PC-9 (cell line): ENCODE measurements at regions not wholly inside any gene's neighbourhood (a gene's known extent, or its start where the extent isn't known, plus 50 kb on each side); places are given as distances from the start of the nearest gene placed in this dataset.

Experiments used
- BruUV-seq: library from RNA; stranded (reverse); fragments of 400-500 nt; replicated peaks from 2 replicates; lab custom pipeline; 2021; lab: Mats Ljungman, UMichigan
- CTCF ChIA-PET: fragments of 300-600 bp; sonication (Branson Sonifier 250); formaldehyde crosslinking; loops from one replicate; lab custom pipeline; 2022; ENCODE audit warnings: antibody characterized with exemption; lab: Charles Lee
- POLR2A ChIA-PET: fragments of 300-600 bp; sonication (Branson Sonifier 250); formaldehyde crosslinking; loops from one replicate; lab custom pipeline; 2022; ENCODE audit warnings: antibody characterized with exemption; ENCODE audit not compliant: unreplicated experiment; lab: Charles Lee
- DNase-seq, 2 experiments: peaks; one replicate each; pipeline versions ENCODE4 v3.0.0 to v3.0.0-alpha.2; 2015 to 2022; ENCODE audit warnings: mixed read lengths in 1 of 2
- H2AFZ ChIP-seq: fragments of 200-600 bp; sonication (generic); 2 replicates; pipeline ENCODE4 v1.8.1; 2017; ENCODE audit warnings: antibody characterized with exemption
- H3F3A ChIP-seq: fragments of 200-600 bp; sonication (generic); 2 replicates; pipeline ENCODE4 v1.8.1; 2017; ENCODE audit warnings: antibody characterized with exemption, mild to moderate bottlenecking, low read depth; ENCODE audit not compliant: insufficient read depth
- H3K27ac ChIP-seq: fragments of 200-600 bp; sonication (generic); 2 replicates; pipeline ENCODE4 v1.6.1; 2016; ENCODE audit warnings: mixed run types
- H3K27me3 ChIP-seq: fragments of 200-600 bp; sonication (generic); 2 replicates; pipeline ENCODE4 v1.6.1; 2016; ENCODE audit warnings: low read depth, mixed run types; ENCODE audit not compliant: insufficient read depth
- H3K36me3 ChIP-seq: fragments of 200-600 bp; sonication (generic); 2 replicates; pipeline ENCODE4 v1.6.1; 2016; ENCODE audit warnings: low read depth, mixed run types
- H3K4me1 ChIP-seq: fragments of 200-600 bp; sonication (generic); replicated peaks from 2 replicates; pipeline ENCODE4 v1.6.1; 2016; ENCODE audit warnings: mixed run types; ENCODE audit not compliant: insufficient read depth
- H3K4me2 ChIP-seq: fragments of 200-600 bp; sonication (generic); 2 replicates; pipeline ENCODE4 v1.6.1; 2017; ENCODE audit warnings: mixed run types
- H3K4me3 ChIP-seq: fragments of 200-600 bp; sonication (generic); 2 replicates; pipeline ENCODE4 v1.6.1; 2016; ENCODE audit warnings: mixed run types
- H3K79me2 ChIP-seq: fragments of 200-600 bp; sonication (generic); 2 replicates; pipeline ENCODE4 v1.6.1; 2017; ENCODE audit warnings: low read depth, mixed run types
- H3K9me2 ChIP-seq: fragments of 200-600 bp; sonication (generic); 2 replicates; pipeline ENCODE4 v1.8.1; 2017; ENCODE audit warnings: mild to moderate bottlenecking; ENCODE audit not compliant: insufficient read depth
- H3K9me3 ChIP-seq: fragments of 200-600 bp; sonication (generic); 2 replicates; pipeline ENCODE4 v1.8.1; 2016; ENCODE audit warnings: low read depth; ENCODE audit not compliant: insufficient read depth
- H4K20me1 ChIP-seq: fragments of 200-600 bp; sonication (generic); 2 replicates; pipeline ENCODE4 v1.8.1; 2017; ENCODE audit not compliant: insufficient read depth
- EZH2 ChIP-seq: fragments of 200-600 bp; sonication (generic); IDR thresholded peaks from 2 replicates; pipeline ENCODE4 v1.8.0; 2017; ENCODE audit warnings: antibody characterized with exemption, low read depth
- intact Hi-C: fragments of 100-400 bp; cut with micrococcal nuclease; formaldehyde crosslinking; loops from one replicate; pipeline ENCODE4 v1.10.0; 2022; ENCODE audit not compliant: unreplicated experiment
- TF ChIP-seq, protein P1 (sequence below): fragments of 200-600 bp; sonication (generic); conservative IDR thresholded peaks from 2 replicates; pipeline ENCODE4 v1.6.1; 2017; ENCODE audit warnings: mixed run types, antibody characterized with exemption, mild to moderate bottlenecking, moderate library complexity

DNA sequence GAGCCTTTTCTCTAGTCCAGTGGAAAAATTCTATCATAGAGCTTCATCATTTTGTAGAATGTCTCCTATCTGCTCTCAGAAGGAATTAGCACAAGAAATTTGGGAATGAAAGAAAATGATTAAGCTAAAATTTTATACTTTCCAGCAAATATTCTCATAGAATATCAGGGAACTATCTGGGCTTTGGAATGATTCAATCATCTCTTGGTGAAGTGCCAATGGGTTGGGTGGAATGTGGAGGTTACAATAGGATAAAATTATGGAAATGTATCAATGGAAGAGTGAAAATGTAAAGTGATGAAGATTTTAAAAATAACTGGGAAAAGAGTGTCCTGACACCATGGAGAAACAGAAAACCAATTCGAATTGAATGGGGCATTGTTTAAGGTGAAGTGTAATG is 119.0 kb upstream of the MID1 start:
- no TSS peak for BruUV-seq
- Histone ChIP-seq H3K36me3 (no peaks in the 10 kb centered on the region), H3K9me3 (no peaks in the 10 kb centered on the region), H3K4me1 (no peaks in the 10 kb centered on the region), H3K27me3 (no peaks in the 10 kb centered on the region), H3K79me2 (no peaks in the 10 kb centered on the region), H3K4me3 (no peak overlapping the region), H3F3A (no peaks in the 10 kb centered on the region), H3K4me2 (no peak overlapping the region), H2AFZ (no peak overlapping the region), H3K27ac (no peak overlapping the region), H3K9me2 (no peaks in the 10 kb centered on the region), H4K20me1 (no peaks in the 10 kb centered on the region)
- intact Hi-C loops: no loop called here
- POLR2A ChIA-PET: no interaction called here
- no peak for TF ChIP-seq EZH2
- CTCF ChIA-PET: no interaction called here
- no peak for DNase-seq

DNA sequence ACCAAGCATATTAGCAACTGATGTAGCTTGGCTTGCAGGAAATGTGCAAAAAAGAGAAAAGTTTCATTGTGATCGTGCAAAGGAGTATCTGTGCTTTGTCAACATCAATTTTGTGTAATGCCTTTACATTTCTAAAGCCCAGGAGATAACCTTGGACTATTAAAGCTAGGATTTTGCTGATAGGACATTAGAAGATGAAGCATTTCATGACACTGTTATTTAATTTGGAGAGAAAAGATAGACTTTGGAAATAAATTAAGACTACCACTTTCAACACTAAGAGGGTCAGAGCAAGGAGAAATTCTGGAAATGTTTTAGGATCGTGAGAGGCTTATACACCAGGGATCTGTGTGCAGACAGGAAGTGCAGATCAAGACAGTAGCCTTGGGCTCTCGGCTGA is 120.6 kb upstream of the MID1 start:
- no peaks in the 10 kb centered on the region for H4K20me1 ChIP-seq
- POLR2A ChIA-PET: no interaction called here
- H3K9me3 ChIP-seq: no peaks in the 10 kb centered on the region
- H3K27ac ChIP-seq: no peak overlapping the region
- H3K79me2 ChIP-seq: no peaks in the 10 kb centered on the region
- no peaks in the 10 kb centered on the region for H3K9me2 ChIP-seq
- no peaks in the 10 kb centered on the region for H3F3A ChIP-seq
- no peaks in the 10 kb centered on the region for H3K27me3 ChIP-seq
- H3K4me1 ChIP-seq: no peaks in the 10 kb centered on the region
- no peak for DNase-seq
- intact Hi-C loops: no loop called here
- H3K4me2 ChIP-seq: no peak overlapping the region
- CTCF ChIA-PET: no interaction called here
- no peak overlapping the region for H3K4me3 ChIP-seq
- BruUV-seq: no TSS peak
- H2AFZ ChIP-seq: no peak overlapping the region
- H3K36me3 ChIP-seq: no peaks in the 10 kb centered on the region
- TF ChIP-seq, protein P1, sequence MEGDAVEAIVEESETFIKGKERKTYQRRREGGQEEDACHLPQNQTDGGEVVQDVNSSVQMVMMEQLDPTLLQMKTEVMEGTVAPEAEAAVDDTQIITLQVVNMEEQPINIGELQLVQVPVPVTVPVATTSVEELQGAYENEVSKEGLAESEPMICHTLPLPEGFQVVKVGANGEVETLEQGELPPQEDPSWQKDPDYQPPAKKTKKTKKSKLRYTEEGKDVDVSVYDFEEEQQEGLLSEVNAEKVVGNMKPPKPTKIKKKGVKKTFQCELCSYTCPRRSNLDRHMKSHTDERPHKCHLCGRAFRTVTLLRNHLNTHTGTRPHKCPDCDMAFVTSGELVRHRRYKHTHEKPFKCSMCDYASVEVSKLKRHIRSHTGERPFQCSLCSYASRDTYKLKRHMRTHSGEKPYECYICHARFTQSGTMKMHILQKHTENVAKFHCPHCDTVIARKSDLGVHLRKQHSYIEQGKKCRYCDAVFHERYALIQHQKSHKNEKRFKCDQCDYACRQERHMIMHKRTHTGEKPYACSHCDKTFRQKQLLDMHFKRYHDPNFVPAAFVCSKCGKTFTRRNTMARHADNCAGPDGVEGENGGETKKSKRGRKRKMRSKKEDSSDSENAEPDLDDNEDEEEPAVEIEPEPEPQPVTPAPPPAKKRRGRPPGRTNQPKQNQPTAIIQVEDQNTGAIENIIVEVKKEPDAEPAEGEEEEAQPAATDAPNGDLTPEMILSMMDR: no peak
- TF ChIP-seq EZH2: no peak

DNA sequence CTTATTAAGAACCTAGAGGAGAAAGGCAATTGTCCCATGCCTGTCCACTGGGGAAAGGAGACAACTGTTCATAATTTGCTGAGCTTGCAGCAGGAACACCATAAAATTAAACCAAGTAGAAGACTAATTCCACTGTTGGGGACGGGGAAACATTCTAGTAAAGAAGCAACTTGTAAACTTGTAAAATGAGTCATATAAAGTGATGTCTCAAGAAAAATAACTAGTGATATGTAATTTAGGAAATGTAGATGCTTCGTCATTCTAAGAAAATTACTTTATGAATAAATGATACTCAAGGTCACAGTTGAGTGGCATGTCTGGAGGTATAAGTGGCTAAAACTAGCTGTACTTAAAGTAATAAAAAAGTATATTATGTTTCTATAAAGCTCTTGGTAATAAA is 121.2 kb upstream of the MID1 start:
- H3K27ac ChIP-seq: no peak overlapping the region
- TF ChIP-seq, protein P1: no peak
- TF ChIP-seq EZH2: no peak
- ChIA-PET POLR2A (no interaction called here), CTCF (no interaction called here)
- H3K79me2 ChIP-seq: no peaks in the 10 kb centered on the region
- H4K20me1 ChIP-seq: no peaks in the 10 kb centered on the region
- no peaks in the 10 kb centered on the region for H3K36me3 ChIP-seq
- no peak overlapping the region for H3K4me3 ChIP-seq
- no peaks in the 10 kb centered on the region for H3K27me3 ChIP-seq
- intact Hi-C loops: no loop called here
- no peaks in the 10 kb centered on the region for H3K4me1 ChIP-seq
- no peak overlapping the region for H2AFZ ChIP-seq
- no peaks in the 10 kb centered on the region for H3K9me2 ChIP-seq
- H3K9me3 ChIP-seq: no peaks in the 10 kb centered on the region
- no peaks in the 10 kb centered on the region for H3F3A ChIP-seq
- no TSS peak for BruUV-seq
- no peak for DNase-seq
- H3K4me2 ChIP-seq: no peak overlapping the region

DNA sequence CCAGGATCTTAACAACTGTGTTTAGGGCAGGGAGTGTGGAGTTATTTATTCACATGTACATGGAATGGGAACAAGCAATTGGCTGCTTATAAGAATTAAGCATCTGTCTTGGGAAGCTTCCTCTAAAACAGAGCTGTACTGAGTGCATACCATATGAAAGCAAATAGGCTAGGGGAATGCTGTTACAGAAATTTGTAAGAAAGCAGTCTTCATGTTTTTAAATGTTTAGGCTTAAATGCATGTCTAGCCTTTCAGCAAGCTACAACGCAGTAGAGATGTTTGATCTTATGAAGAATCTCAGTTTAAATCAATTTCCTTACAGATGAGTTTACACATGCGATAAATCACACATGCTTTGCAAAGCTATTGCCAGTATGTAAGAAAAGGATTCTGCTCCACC is 123.1 kb upstream of the MID1 start:
- Histone ChIP-seq H2AFZ (no peak overlapping the region), H3K9me2 (no peaks in the 10 kb centered on the region), H3K4me3 (no peak overlapping the region), H3K4me2 (no peak overlapping the region), H3K27ac (no peak overlapping the region), H3K27me3 (no peaks in the 10 kb centered on the region), H3K4me1 (no peaks in the 10 kb centered on the region), H3K36me3 (no peaks in the 10 kb centered on the region), H3F3A (no peaks in the 10 kb centered on the region), H3K9me3 (no peaks in the 10 kb centered on the region), H4K20me1 (no peaks in the 10 kb centered on the region), H3K79me2 (no peaks in the 10 kb centered on the region)
- POLR2A ChIA-PET: no interaction called here
- intact Hi-C loops: no loop called here
- BruUV-seq: no TSS peak
- CTCF ChIA-PET: no interaction called here
- TF ChIP-seq, protein P1: no peak
- no peak for TF ChIP-seq EZH2
- no peak for DNase-seq
